Activated CD4-positive, alpha-beta T cell treated with anti-CD3 and anti-CD28 coated beads, Interleukin-2, amount 50 U/mL, for 48 hours (primary cell): ENCODE measurements at regions not wholly inside any gene's neighbourhood (a gene's known extent, or its start where the extent isn't known, plus 50 kb on each side); places are given as distances from the start of the nearest gene placed in this dataset.
"Not testable (repeated sequence)": the region's sequence is repeated elsewhere in the genome, so short reads cannot be mapped to it uniquely, and the experiment has no call there.

Experiments used
- DNase-seq, 2 experiments: peaks; one replicate each; pipeline ENCODE4 v3.0.0-alpha.2; 2020

DNA sequence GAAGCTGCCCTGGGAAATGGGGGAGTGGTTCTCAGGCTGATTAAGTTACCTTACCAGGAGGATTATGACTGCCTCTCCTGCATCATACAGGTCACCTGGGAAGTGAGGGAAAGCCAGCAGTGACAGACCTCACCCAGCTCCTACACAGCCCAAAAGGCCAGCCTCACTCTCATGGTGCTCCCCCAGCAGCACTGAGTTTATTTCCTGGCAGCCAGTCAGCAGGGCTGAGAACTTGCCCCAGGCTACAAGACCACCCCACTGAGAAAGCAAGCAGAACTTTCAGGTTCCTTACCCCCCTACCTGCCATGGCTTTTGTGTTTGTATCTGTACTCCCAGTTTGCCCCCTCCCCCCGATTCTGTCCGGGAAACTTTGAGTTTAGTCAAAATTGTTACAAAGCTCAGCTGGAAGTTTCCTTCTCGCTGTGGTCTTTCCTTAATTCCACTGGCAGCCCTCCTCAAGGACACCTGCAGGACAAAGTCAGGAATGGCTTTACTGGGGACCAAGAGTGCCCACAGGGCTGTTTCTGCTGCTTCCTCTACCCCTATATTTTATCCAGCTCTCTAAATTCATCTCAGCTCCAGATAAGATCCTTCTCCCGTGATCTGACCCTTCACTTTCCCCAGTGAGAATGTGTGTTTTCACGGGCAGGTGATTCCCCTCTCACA, 649.8 kb upstream of the MBL2 start:
- no peak for DNase-seq

GRCh38 chr10:53412651-53413050, 640.1 kb upstream of the MBL2 start:
- no peak for DNase-seq

DNA sequence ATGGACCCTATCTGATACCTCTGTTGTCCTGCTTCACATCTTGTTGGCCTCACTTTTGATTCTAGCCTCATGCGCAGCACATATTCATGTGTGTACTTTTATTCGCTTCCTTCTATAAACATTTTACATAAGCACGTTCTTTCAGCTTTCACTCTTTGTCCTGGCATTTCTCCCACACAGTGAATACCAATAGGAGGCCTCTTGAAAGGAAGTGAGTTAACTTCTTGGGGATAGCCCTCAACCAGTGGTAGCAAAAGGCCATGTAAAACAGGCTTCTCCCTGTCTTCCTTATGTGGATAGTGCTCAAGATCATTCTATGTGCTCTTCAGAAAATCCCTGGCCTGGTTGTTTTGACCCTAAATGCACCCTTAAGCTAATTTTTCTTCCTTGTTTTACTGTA, 633.9 kb upstream of the MBL2 start:
- DNase-seq, result no peak

GRCh38 chr10:53403688-53404087, 631.1 kb upstream of the MBL2 start:
- no peak for DNase-seq

- DNase-seq, result no peak
Measured at GRCh38 chr10:53402594-53402993, 630.0 kb upstream of the MBL2 start.

DNA sequence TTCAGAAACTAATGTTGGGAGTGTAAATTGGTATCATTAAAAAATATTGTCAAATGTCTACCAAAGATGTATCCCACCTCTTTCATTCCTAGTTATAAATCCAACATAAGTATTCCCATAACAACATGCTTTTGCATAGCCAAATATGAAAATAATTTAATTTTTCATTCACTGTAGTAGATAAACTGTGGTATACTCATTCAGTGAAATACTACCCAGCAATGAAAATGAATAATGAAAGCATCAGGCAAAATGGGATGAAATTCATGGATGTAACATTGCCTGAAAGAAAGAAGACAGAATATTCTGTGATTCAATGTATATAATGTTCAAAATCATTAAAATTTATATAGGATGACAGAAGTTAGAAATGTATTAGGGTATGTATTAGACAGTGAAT, 629.0 kb upstream of the MBL2 start:
- DNase-seq, result no peak

GRCh38 chr10:53396876-53397275, 624.3 kb upstream of the MBL2 start:
- no peak for DNase-seq

GRCh38 chr10:53395449-53395848, 622.9 kb upstream of the MBL2 start:
- DNase-seq, result no peak

DNA sequence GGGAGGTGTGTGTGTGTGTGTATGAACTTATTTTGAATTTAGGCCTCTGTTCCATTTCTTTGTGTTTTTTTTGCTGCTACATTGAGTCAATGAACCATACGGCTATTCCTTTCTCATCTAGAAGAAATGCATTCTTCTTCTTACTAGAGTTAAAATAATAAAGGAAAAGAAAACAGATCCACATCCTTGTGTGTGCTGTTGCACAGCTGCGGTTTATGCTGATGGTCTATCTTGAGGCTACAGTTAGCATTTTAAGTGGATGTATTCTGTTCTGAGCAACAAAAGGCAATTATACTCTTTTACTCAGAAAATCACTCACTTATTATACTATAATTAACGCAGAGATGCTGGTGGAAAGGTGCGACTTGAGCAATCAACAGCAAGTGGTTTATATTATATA, 615.0 kb upstream of the MBL2 start:
- DNase-seq, result no peak

DNA sequence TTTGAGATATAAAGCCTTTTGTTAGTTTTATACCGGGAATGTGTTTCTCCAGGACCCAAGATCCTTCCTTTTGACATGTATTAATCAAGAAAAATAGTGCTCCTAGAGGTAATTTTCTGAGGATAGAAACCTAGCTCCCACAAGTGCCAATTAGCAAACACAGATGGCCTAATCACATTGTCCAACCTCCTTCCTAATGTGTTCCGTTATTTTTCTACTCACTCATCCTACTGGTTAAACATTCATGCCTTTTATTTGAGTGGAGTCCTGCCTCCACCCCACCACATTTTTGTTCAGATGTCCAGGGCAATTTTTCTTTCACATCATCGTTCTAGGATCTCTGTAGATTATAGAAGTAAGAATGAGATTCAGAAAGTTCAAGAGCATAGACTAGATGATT, 610.0 kb upstream of the MBL2 start:
- DNase-seq, result no peak

DNA sequence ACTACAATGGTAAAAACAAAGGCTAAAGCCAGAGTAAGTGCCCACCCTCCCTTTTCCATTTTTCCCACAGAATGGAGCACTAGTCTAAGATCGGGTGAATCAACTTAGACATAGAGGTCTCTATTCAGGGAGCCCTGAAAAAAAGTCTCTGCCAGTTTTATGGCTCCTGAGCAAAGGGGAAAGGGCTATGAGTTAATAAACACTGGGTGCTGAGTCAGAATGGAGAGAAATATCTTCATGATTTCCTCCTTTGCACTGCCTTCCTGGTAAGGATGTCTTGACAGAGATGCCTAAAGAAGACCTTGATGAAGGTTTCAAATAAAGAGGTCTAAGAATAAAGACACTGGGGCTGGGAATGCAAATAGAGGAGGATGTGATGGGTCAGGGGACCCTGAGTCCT, 607.4 kb upstream of the MBL2 start:
- no peak for DNase-seq

- DNase-seq, result no peak
Measured at GRCh38 chr10:53370347-53370746, 597.8 kb upstream of the MBL2 start.

DNA sequence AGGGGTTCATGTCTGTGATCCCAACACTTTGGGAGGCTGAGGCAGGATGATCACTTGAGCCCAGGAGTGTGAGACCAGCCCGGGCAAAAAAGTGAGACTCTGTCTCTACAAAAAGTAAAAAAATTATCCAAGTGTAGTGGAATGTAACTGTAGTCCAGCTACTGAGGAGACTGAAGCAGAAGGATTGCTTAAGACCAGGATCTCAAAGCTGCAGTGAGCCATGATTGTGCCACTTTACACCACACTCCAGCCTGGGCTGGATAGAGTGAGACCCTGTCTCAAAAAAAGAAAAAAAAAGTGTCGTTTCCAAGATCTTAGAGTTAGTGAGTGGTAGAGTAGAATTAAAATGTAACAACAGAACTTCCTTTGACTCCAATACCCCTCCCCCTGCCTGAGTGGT, 589.4 kb upstream of the MBL2 start:
- DNase-seq, result no peak

DNA sequence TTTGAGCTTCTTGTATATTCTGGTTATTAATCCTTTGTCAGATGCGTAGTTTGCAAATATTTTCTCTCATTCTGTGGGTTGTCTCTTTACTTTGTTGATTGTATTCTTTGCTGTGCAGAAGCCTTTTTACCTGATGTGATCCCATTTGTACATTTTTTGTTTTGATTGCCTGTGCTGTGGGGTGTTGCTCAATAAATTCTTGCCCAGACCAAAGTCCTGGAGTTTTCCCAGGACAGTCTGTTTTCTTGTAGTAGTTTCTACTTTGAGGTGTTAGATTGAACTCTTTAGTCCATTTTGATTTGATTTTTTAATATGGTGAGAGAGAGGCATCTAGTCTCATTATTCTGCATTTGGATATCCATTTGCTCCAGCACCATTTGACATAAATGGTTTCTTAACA, 588.7 kb upstream of the MBL2 start:
- DNase-seq, result no peak

GRCh38 chr10:53358978-53359377, 586.4 kb upstream of the MBL2 start:
- not testable (repeated sequence) for DNase-seq

DNA sequence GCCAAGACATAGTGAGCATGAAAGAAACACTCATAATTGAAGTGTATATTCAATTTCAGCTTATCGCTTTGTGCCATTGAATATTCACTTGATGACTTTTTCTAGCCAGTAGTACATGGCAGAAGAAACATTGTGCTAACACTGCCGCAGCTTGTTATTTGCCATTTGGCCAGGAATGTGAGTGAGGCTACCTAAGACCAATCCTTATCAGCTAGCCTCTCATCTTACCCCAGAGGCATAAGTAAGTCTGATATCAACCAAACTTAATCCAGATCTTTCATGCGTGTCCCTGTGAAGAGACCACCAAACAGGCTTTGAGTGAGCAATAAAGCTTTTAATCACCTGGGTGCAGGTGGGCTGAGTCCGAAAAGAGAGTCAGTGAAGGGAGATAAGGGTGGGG, 586.0 kb upstream of the MBL2 start:
- DNase-seq, result no peak

- no peak for DNase-seq
Measured at GRCh38 chr10:53357587-53357986, 585.0 kb upstream of the MBL2 start.

DNA sequence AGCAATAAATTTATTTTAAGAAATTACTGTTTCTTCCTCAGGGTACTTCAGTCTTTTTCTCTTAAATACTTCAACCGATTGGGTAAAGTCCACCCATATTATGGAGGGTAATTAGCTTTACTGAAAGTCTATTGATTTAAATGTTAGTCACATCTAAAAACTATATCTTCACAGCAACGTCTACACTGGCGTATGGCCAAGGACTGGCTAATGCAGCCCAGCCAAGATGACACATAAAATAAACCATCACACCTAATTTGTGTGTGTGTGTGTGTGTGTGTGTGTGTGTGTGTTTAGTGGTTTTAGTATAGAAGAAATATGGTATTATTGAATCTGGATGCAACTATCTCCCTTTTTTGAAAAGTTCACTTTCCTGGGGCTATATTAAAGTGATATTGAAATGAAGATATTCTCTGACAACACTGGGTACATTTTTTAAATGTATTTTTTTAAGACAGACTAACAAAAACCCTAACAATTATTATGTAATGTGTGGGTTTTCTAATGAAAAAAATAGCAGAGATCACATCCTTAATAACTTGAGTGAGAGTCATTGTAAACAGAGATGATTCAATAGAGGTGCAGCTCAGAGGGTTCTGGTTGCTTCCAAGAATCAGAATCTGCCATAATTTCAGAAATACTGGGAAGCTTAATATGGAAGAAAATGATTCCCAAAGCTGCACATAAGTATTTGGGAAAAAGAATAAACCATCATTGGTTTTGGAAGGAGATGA, 584.2 kb upstream of the MBL2 start:
- DNase-seq, result no peak

- not testable (repeated sequence) for DNase-seq
Measured at GRCh38 chr10:53342531-53342930, 569.9 kb upstream of the MBL2 start.

DNA sequence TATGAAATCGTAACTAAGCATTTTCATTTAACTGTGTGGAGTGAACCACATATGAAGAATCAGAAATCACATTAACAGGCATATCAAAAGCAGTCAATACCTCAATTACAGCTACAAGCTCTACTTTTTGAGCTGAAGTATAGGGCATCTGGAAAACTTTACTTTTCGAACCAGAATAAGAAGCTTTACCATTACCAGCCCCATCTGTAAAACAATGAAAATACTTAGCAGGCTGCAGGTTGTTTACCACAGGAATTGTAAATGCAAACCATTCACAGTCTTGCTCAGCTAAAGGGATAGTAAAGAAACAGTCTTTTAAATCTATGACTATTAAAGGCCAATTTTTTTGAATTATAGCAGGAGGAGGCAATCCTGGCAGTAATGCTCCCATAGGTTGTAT, 565.6 kb upstream of the MBL2 start:
- DNase-seq, result not testable (repeated sequence)

DNA sequence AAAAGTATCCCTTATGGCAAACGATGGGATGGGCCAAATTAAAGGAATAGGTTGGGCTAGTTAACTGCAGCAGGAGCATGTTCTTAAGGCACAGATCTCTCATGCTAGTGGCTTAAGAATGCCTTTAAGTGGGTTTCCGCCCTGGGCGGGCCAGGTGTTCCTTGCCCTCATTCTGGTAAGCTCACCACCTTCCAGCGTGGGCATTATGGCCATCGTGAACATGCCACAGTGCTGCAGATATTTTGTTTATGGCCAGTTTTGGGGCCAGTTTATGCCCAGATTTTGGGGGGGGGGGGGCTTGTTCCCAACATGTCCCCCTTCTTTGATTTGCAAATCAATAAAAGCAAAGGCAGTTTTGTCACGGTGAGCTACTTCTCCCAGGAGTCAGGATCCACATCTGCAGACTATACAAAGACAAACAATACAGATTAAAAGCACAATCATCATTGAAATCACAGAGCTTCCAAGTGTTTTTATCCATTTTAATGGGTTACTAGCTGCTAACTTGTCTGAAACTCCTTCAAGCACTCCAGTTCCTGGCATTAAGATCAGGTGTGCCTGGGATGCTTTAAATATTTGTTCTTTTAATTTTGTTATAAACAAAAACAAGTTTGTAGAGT, 563.3 kb upstream of the MBL2 start:
- DNase-seq, result not testable (repeated sequence)

GRCh38 chr10:53331460-53331859, 558.9 kb upstream of the MBL2 start:
- no peak for DNase-seq

DNA sequence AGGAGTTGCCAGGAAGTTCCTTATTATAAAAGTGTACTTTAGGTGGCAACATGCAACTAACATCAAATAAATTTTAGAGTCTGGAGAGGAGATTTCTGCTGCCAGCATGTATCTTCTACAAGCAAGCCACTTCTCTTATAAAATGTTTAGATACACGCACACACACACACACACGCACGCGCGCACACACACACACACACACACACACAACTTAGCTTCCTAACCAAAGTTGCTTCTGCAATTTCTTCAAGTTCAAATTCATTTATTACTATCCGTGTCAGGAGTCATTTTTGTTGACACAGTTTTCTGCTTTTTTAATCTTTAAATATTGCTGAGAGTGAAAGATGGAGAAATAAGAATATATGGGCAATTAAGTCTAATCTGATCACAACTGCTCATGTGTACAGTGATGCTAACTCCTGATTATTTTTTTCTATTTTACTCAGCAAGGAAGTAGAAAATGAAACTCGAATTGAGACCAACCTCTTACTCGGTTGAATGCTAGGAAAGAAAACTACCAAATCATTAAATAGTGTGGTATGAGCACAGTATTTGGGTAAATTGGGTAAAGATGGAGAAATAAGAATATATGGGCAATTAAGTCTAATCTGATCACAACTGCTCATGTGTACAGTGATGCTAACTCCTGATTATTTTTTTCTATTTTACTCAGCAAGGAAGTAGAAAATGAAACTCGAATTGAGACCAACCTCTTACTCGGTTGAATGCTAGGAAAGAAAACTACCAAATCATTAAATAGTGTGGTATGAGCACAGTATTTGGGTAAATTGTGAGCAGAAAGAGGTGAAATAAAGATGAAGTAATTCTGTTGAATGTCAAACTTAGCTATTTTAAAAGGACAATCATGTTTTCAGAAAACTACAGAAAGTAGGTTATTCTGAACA, 554.1 kb upstream of the MBL2 start:
- DNase-seq, result not testable (repeated sequence)
